ENCODE measurements at regions not wholly inside any gene's neighbourhood (a gene's known extent, or its start where the extent isn't known, plus 50 kb on each side); places are given as distances from the start of the nearest gene placed in this dataset.

- intact Hi-C loops (cut with micrococcal nuclease) (no loop called here), in situ Hi-C loops (cut with MboI; ENCODE audit: low sequenced_read_pairs) (no loop called here), dilution Hi-C loops (cut with HindIII; ENCODE audit: low sequenced_read_pairs, unreplicated experiment) (no loop called here)
- WGBS, 2 experiments (ENCODE audit: extremely low coverage in 2 of 2, insufficient read length in 1 of 2) = 73% methylated on average over 25 of the region's 29 CpGs; no CpG with 5 or more reads in 1 of the 2 experiments
- Histone ChIP-seq H3K36me3 (ENCODE audit: control insufficient read depth, insufficient read depth, low read length) (no peaks in the 10 kb centered on the region), H2BK15ac (ENCODE audit: low read depth, low read length) (no peak overlapping the region), H3K4me1 (ENCODE audit: control insufficient read depth, insufficient read depth, low read length) (no peaks in the 10 kb centered on the region), H3K27me3 (ENCODE audit: control insufficient read depth, insufficient read depth, low read length) (no peaks in the 10 kb centered on the region), H4K20me1 (ENCODE audit: insufficient read depth, low read length) (no peaks in the 10 kb centered on the region), H2BK5ac (ENCODE audit: low read depth, low read length, poor library complexity, severe bottlenecking) (no peak overlapping the region), H2BK120ac (ENCODE audit: low read depth, low read length) (no peak overlapping the region), H2AK5ac (ENCODE audit: low read depth, low read length) (no peak overlapping the region), H2AK9ac (replicated peaks; ENCODE audit: low read depth, low read length, poor library complexity) (no peak overlapping the region), H3K27ac (ENCODE audit: insufficient read depth, low read length) (no peak overlapping the region), H4K5ac (ENCODE audit: low read depth, low read length) (no peak overlapping the region), H3K18ac (ENCODE audit: low read depth, low read length) (no peak overlapping the region), H3K23ac (ENCODE audit: low read depth, low read length) (no peak overlapping the region), H4K8ac (ENCODE audit: low read depth in 2 of 2, low read length in 2 of 2) (no peak overlapping the region), H3K14ac (replicated peaks; ENCODE audit: low read depth, low read length) (no peak overlapping the region), H3K4me2 (ENCODE audit: low read depth, low read length) (no peak overlapping the region), H2BK20ac (ENCODE audit: low read depth, low read length) (no peak overlapping the region), H3K9ac (ENCODE audit: low read depth, low read length) (no peak overlapping the region), H3K56ac (ENCODE audit: extremely low read depth, insufficient read depth, low read length) (no peak overlapping the region), H3K79me1 (ENCODE audit: low read depth in 1 of 2, low read length in 2 of 2) (no peaks in the 10 kb centered on the region), H3K9me3 (ENCODE audit: control insufficient read depth, insufficient read depth, low read length) (peaks cover 66% of the 10 kb centered on the region), H4K91ac (ENCODE audit: insufficient read depth, low read depth, low read length) (no peak overlapping the region), H3K9me1 (ENCODE audit: insufficient read depth, low read length) (no peaks in the 10 kb centered on the region), H2AFZ (replicated peaks; ENCODE audit: low read length, poor library complexity) (no peak overlapping the region), H3K4me3 (ENCODE audit: insufficient read depth, low read depth, low read length) (no peak overlapping the region), H3K4ac (ENCODE audit: low read depth, low read length) (no peak overlapping the region)
- ChIA-PET POLR2A (ENCODE audit: unreplicated experiment) (no interaction called here), CTCF (no interaction called here)
- no peak for ATAC-seq (ENCODE audit: low read depth)
- DNase-seq = no peak
- no TSS peak for BruUV-seq (replicated peaks)
- TF ChIP-seq ELK1 (IDR thresholded peaks at IDR 0.05; ENCODE audit: borderline replicate concordance, low read depth, low read length) = no peak
- TF ChIP-seq RFX5 (IDR thresholded peaks at IDR 0.05; ENCODE audit: low read depth, low read length) = no peak
- no peak for TF ChIP-seq CHD1 (IDR thresholded peaks at IDR 0.05; ENCODE audit: low read depth, low read length)
- TF ChIP-seq BHLHE40 (IDR thresholded peaks at IDR 0.05; ENCODE audit: low read depth, low read length) = no peak
- TF ChIP-seq USF2 (IDR thresholded peaks at IDR 0.05; ENCODE audit: low read depth, low read length) = no peak
- TF ChIP-seq POLR2A (IDR thresholded peaks at IDR 0.05; ENCODE audit: low read depth, low read length) = no peak
- no peak for TF ChIP-seq MXI1 (IDR thresholded peaks at IDR 0.05; ENCODE audit: borderline replicate concordance, low read depth, low read length)
- no peak for TF ChIP-seq RAD21 (IDR thresholded peaks at IDR 0.05; ENCODE audit: low read length)
- TF ChIP-seq NFE2L2 (IDR thresholded peaks at IDR 0.05; ENCODE audit: low read depth, low read length) = no peak
- no peak for TF ChIP-seq MAFK (IDR thresholded peaks at IDR 0.05; ENCODE audit: low read depth, low read length)
These were observed 475.1 kb downstream of the BRD1 start for GRCh38 chr22:49352361-49353169.

Measured in IMR-90 (cell line).